ENCODE measurements at regions not wholly inside any gene's neighbourhood (a gene's known extent, or its start where the extent isn't known, plus 50 kb on each side); places are given as distances from the start of the nearest gene placed in this dataset.

GRCh38 chr9:2493109-2493508 lies 128.5 kb upstream of the VLDLR start:
- H3K27ac ChIP-seq (ENCODE audit: control insufficient read depth, insufficient read depth), result no peak overlapping the region
- no peaks in the 10 kb centered on the region for H3K4me1 ChIP-seq (ENCODE audit: control insufficient read depth, insufficient read depth, low read length)
- H3K36me3 ChIP-seq (ENCODE audit: control insufficient read depth in 2 of 2, insufficient read depth in 2 of 2, low read length in 1 of 2), result no peaks in the 10 kb centered on the region
- 50% methylated on average over 2 of the region's 2 CpGs for WGBS (ENCODE audit: insufficient coverage, insufficient replicate concordance, low lambda C conversion rate, missing lambda C conversion rate)
- ATAC-seq, result no peak
- ChIA-PET CTCF (interaction anchor here (0.6 to 1.0 kb wide), 2 partner anchors 37 to 220 kb away, joined by 3 read pairs; no protein-coding TSS in a partner anchor), RAD21 (ENCODE audit: unreplicated experiment) (no interaction called here), SMC1A (ENCODE audit: uncharacterized antibody, unreplicated experiment) (no interaction called here), POLR2A (no interaction called here)
- no peak for DNase-seq (ENCODE audit: low read depth, low spot score)
- H3K9ac ChIP-seq (ENCODE audit: control insufficient read depth, insufficient read depth, low read length), result no peak overlapping the region
- H3K9me3 ChIP-seq (replicated peaks; ENCODE audit: control insufficient read depth, insufficient read depth, low read length), result no peaks in the 10 kb centered on the region
- in situ Hi-C loops (cut with MboI) (no loop called here), intact Hi-C loops (cut with micrococcal nuclease; ENCODE audit: unreplicated experiment) (no loop called here)
- no peak for FAIRE-seq
- no peak overlapping the region for H3K4me3 ChIP-seq
- no peaks in the 10 kb centered on the region for H3K27me3 ChIP-seq (replicated peaks in 1 of 2; ENCODE audit: control insufficient read depth in 2 of 2, insufficient read depth in 2 of 2, low read length in 1 of 2)
- no peak overlapping the region for H2AFZ ChIP-seq (ENCODE audit: control insufficient read depth, low read depth, low read length)
- no peaks in the 10 kb centered on the region for H3K79me2 ChIP-seq (ENCODE audit: control insufficient read depth, insufficient read depth, low read length)
- TF ChIP-seq CBX3 (IDR thresholded peaks at IDR 0.05; ENCODE audit: borderline replicate concordance, low read depth), result no peak
- TF ChIP-seq, protein P1, sequence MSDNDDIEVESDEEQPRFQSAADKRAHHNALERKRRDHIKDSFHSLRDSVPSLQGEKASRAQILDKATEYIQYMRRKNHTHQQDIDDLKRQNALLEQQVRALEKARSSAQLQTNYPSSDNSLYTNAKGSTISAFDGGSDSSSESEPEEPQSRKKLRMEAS (IDR thresholded peaks at IDR 0.05; ENCODE audit: low read depth, low read length), result no peak
- TF ChIP-seq, protein P2, sequence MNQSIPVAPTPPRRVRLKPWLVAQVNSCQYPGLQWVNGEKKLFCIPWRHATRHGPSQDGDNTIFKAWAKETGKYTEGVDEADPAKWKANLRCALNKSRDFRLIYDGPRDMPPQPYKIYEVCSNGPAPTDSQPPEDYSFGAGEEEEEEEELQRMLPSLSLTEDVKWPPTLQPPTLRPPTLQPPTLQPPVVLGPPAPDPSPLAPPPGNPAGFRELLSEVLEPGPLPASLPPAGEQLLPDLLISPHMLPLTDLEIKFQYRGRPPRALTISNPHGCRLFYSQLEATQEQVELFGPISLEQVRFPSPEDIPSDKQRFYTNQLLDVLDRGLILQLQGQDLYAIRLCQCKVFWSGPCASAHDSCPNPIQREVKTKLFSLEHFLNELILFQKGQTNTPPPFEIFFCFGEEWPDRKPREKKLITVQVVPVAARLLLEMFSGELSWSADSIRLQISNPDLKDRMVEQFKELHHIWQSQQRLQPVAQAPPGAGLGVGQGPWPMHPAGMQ (IDR thresholded peaks at IDR 0.05; ENCODE audit: borderline replicate concordance), result no peak
- no peak for TF ChIP-seq SPI1 (IDR thresholded peaks at IDR 0.05; ENCODE audit: borderline replicate concordance, insufficient read depth, low read depth, low read length)
- TF ChIP-seq NFXL1 (IDR thresholded peaks at IDR 0.05; ENCODE audit: borderline replicate concordance), result no peak
- TF ChIP-seq SRF (IDR thresholded peaks at IDR 0.05; ENCODE audit: low read depth in 2 of 2, low read length in 2 of 2), result no peak
- TF ChIP-seq, protein P3, sequence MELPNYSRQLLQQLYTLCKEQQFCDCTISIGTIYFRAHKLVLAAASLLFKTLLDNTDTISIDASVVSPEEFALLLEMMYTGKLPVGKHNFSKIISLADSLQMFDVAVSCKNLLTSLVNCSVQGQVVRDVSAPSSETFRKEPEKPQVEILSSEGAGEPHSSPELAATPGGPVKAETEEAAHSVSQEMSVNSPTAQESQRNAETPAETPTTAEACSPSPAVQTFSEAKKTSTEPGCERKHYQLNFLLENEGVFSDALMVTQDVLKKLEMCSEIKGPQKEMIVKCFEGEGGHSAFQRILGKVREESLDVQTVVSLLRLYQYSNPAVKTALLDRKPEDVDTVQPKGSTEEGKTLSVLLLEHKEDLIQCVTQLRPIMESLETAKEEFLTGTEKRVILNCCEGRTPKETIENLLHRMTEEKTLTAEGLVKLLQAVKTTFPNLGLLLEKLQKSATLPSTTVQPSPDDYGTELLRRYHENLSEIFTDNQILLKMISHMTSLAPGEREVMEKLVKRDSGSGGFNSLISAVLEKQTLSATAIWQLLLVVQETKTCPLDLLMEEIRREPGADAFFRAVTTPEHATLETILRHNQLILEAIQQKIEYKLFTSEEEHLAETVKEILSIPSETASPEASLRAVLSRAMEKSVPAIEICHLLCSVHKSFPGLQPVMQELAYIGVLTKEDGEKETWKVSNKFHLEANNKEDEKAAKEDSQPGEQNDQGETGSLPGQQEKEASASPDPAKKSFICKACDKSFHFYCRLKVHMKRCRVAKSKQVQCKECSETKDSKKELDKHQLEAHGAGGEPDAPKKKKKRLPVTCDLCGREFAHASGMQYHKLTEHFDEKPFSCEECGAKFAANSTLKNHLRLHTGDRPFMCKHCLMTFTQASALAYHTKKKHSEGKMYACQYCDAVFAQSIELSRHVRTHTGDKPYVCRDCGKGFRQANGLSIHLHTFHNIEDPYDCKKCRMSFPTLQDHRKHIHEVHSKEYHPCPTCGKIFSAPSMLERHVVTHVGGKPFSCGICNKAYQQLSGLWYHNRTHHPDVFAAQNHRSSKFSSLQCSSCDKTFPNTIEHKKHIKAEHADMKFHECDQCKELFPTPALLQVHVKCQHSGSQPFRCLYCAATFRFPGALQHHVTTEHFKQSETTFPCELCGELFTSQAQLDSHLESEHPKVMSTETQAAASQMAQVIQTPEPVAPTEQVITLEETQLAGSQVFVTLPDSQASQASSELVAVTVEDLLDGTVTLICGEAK (IDR thresholded peaks at IDR 0.05; ENCODE audit: borderline replicate concordance), result no peak
- TF ChIP-seq ASH2L (IDR thresholded peaks at IDR 0.05; ENCODE audit: borderline replicate concordance, low read depth), result no peak
- no peak for TF ChIP-seq EP300 (IDR thresholded peaks at IDR 0.05; ENCODE audit: borderline replicate concordance in 1 of 2, control insufficient read depth in 1 of 2, low read depth in 2 of 2, low read length in 2 of 2)
- TF ChIP-seq YY1 (IDR thresholded peaks at IDR 0.05; ENCODE audit: low read depth, low read length), result no peak
- TF ChIP-seq LARP7 (IDR thresholded peaks at IDR 0.05), result no peak
- no peak overlapping the region for H3K4me2 ChIP-seq (ENCODE audit: control insufficient read depth, insufficient read depth)
- no TSS peak for BruUV-seq (replicated peaks)
- H4K20me1 ChIP-seq (ENCODE audit: control insufficient read depth, insufficient read depth), result no peaks in the 10 kb centered on the region
